ENCODE measurements at regions not wholly inside any gene's neighbourhood (a gene's known extent, or its start where the extent isn't known, plus 50 kb on each side); places are given as distances from the start of the nearest gene placed in this dataset.
"Not testable (repeated sequence)": the region's sequence is repeated elsewhere in the genome, so short reads cannot be mapped to it uniquely, and the experiment has no call there.

- no peak overlapping the region for H3K4me3 ChIP-seq
- no peaks in the 10 kb centered on the region for H3K4me1 ChIP-seq (replicated peaks)
- TF ChIP-seq POLR2AphosphoS5 (IDR thresholded peaks at IDR 0.05) (no peak), POLR2A (IDR thresholded peaks at IDR 0.05) (no peak)
- TF ChIP-seq, protein P1, sequence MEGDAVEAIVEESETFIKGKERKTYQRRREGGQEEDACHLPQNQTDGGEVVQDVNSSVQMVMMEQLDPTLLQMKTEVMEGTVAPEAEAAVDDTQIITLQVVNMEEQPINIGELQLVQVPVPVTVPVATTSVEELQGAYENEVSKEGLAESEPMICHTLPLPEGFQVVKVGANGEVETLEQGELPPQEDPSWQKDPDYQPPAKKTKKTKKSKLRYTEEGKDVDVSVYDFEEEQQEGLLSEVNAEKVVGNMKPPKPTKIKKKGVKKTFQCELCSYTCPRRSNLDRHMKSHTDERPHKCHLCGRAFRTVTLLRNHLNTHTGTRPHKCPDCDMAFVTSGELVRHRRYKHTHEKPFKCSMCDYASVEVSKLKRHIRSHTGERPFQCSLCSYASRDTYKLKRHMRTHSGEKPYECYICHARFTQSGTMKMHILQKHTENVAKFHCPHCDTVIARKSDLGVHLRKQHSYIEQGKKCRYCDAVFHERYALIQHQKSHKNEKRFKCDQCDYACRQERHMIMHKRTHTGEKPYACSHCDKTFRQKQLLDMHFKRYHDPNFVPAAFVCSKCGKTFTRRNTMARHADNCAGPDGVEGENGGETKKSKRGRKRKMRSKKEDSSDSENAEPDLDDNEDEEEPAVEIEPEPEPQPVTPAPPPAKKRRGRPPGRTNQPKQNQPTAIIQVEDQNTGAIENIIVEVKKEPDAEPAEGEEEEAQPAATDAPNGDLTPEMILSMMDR (IDR thresholded peaks at IDR 0.05) = no peak
- no peaks in the 10 kb centered on the region for H3K27me3 ChIP-seq (replicated peaks; ENCODE audit: insufficient read depth)
- H3K27ac ChIP-seq = no peak overlapping the region
- H3K9me3 ChIP-seq = no peaks in the 10 kb centered on the region
- DNase-seq (ENCODE audit: low spot score) = no peak
- H3K36me3 ChIP-seq = no peaks in the 10 kb centered on the region
- intact Hi-C loops (cut with DNase I) = no loop called here
- WGBS = 65% methylated on average over 4 of the region's 4 CpGs
Observed at GRCh38 chr3:51588724-51589123, 50.2 kb downstream of the RAD54L2 start.

GRCh38 chr3:51591231-51591630 is 52.7 kb downstream of the RAD54L2 start:
- 83% methylated on average over 5 of the region's 5 CpGs for WGBS
- Histone ChIP-seq H3K4me3 (no peak overlapping the region), H3K4me1 (replicated peaks) (no peaks in the 10 kb centered on the region), H3K36me3 (no peaks in the 10 kb centered on the region), H3K27ac (no peak overlapping the region), H3K27me3 (replicated peaks; ENCODE audit: insufficient read depth) (no peaks in the 10 kb centered on the region), H3K9me3 (no peaks in the 10 kb centered on the region)
- DNase-seq (ENCODE audit: low spot score) = no peak
- intact Hi-C loops (cut with DNase I) = no loop called here
- TF ChIP-seq POLR2AphosphoS5 (IDR thresholded peaks at IDR 0.05) (no peak), POLR2A (IDR thresholded peaks at IDR 0.05) (no peak)
- TF ChIP-seq, protein P1 (IDR thresholded peaks at IDR 0.05) = no peak

- DNase-seq (ENCODE audit: low spot score) = no peak
- intact Hi-C loops (cut with DNase I) = no loop called here
- Histone ChIP-seq H3K4me1 (replicated peaks) (no peaks in the 10 kb centered on the region), H3K36me3 (no peaks in the 10 kb centered on the region), H3K27me3 (replicated peaks; ENCODE audit: insufficient read depth) (no peaks in the 10 kb centered on the region), H3K4me3 (no peak overlapping the region), H3K9me3 (no peaks in the 10 kb centered on the region), H3K27ac (no peak overlapping the region)
- TF ChIP-seq POLR2A (IDR thresholded peaks at IDR 0.05) (no peak), POLR2AphosphoS5 (IDR thresholded peaks at IDR 0.05) (no peak)
- TF ChIP-seq, protein P1 (IDR thresholded peaks at IDR 0.05) = no peak
- 97% methylated on average over 4 of the region's 4 CpGs for WGBS
Observed at GRCh38 chr3:51593697-51594096, 55.2 kb downstream of the RAD54L2 start.

DNA sequence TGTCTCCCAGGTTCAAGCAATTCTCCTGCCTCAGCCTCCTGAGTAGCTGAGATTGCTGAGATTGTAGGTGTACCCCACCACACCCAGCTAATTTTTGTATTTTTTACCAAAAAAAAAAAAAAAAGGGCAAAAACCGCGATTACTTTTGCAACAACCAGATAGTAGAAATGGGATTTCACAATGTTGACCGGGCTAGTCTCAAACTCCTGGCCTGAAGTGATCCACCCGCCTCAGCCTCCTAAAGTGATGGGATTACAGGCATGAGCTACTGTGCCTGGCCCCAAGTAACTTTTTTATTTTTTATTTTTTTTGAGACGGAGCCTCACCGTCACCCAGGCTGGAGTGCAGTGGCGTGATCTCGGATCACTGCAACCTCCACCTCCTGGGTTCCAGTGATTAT is 61.1 kb downstream of the RAD54L2 start:
- H3K27me3 ChIP-seq (replicated peaks; ENCODE audit: insufficient read depth); H3K4me3 ChIP-seq; H3K4me1 ChIP-seq (replicated peaks); H3K9me3 ChIP-seq; DNase-seq (ENCODE audit: low spot score); intact Hi-C loops (cut with DNase I); H3K27ac ChIP-seq; H3K36me3 ChIP-seq: not testable (repeated sequence)
- 96% methylated on average over 8 of the region's 8 CpGs for WGBS

GRCh38 chr3:51604212-51604611 is 65.7 kb downstream of the RAD54L2 start:
- DNase-seq (ENCODE audit: low spot score) = no peak
- WGBS = 76% methylated on average over 1 of the region's 1 CpG
- intact Hi-C loops (cut with DNase I) = no loop called here
- Histone ChIP-seq H3K27ac (no peak overlapping the region), H3K36me3 (no peaks in the 10 kb centered on the region), H3K4me1 (replicated peaks) (no peaks in the 10 kb centered on the region), H3K4me3 (no peak overlapping the region), H3K27me3 (replicated peaks; ENCODE audit: insufficient read depth) (no peaks in the 10 kb centered on the region), H3K9me3 (no peaks in the 10 kb centered on the region)
- TF ChIP-seq, protein P1 (IDR thresholded peaks at IDR 0.05) = no peak
- TF ChIP-seq POLR2A (IDR thresholded peaks at IDR 0.05) = no peak
- no peak for TF ChIP-seq POLR2AphosphoS5 (IDR thresholded peaks at IDR 0.05)

Data from prostate gland (tissue), 2 donors.